Stomach (tissue), 8 donors: ENCODE measurements at regions not wholly inside any gene's neighbourhood (a gene's known extent, or its start where the extent isn't known, plus 50 kb on each side); places are given as distances from the start of the nearest gene placed in this dataset.

Source experiments
- DNase-seq, 2 donors: peaks; one replicate each; pipeline versions ENCODE4 v3.0.0 to v3.0.0-alpha.2; 2013 to 2019
- H3K27ac ChIP-seq, 5 donors: fragments of 200-600 bp in 4 of 5; sonication (generic) in 4 of 5; one replicate each; pipeline ENCODE4 v1.5.1; 2013 to 2019; ENCODE audit warnings: mild to moderate bottlenecking in 1 of 5, moderate library complexity in 1 of 5
- H3K27me3 ChIP-seq, 3 donors: fragments of 200-600 bp; sonication (generic); one replicate each; pipeline ENCODE4 v1.5.1; 2017 to 2019; ENCODE audit warnings: mixed run types in 1 of 3
- H3K36me3 ChIP-seq, 4 donors: fragments of 200-600 bp; sonication (generic); 1 replicate in 3 of 4; 2 replicates in 1 of 4; pipeline ENCODE4 v1.5.1; 2016 to 2019
- H3K4me1 ChIP-seq, 4 donors: fragments of 200-600 bp; sonication (generic); one replicate each; pipeline ENCODE4 v1.5.1; 2016 to 2019
- H3K4me3 ChIP-seq, 4 donors: fragments of 200-600 bp; sonication (generic) in 3 of 4; one replicate each; pipeline ENCODE4 v1.5.1; 2016 to 2019; ENCODE audit warnings: mild to moderate bottlenecking in 1 of 4
- H3K9me3 ChIP-seq, 4 donors: fragments of 200-600 bp; sonication (generic); one replicate each; pipeline ENCODE4 v1.5.1; 2016 to 2019
- CTCF ChIP-seq, 7 experiments: fragments of 450-650 bp in 4 of 7; fragments of 200-600 bp in 3 of 7; sonication (generic) in 3 of 7; IDR thresholded peaks; one replicate each; pipeline ENCODE4 v1.5.1; 2016 to 2019; ENCODE audit warnings: antibody characterized with exemption in 7 of 7, control low read depth in 2 of 7, mild to moderate bottlenecking in 1 of 7
- EP300 ChIP-seq: sonication (generic); formaldehyde crosslinking; IDR thresholded peaks from one replicate; pipeline ENCODE4 v1.6.1; 2017; ENCODE audit warnings: antibody characterized with exemption
- POLR2A ChIP-seq, 4 donors: fragments of 450-650 bp; IDR thresholded peaks; one replicate each; pipeline ENCODE4 v1.6.1; 2016; ENCODE audit warnings: antibody characterized with exemption in 4 of 4, control low read depth in 2 of 4, mild to moderate bottlenecking in 1 of 4, moderate library complexity in 1 of 4
- POLR2AphosphoS5 ChIP-seq, 3 donors: sonication (generic); formaldehyde crosslinking; IDR thresholded peaks; one replicate each; pipeline ENCODE4 v1.6.1; 2016; ENCODE audit warnings: antibody characterized with exemption in 3 of 3
- WGBS, 5 donors: extraction: QIAGEN DNeasy Blood & Tissue Kit in 3 of 5; methylation state at CpG; one replicate each; pipeline versions ENCODE4 v1.1.5 to v1.1.7; 2013 to 2018; 5-methylcytosine and 5-hydroxymethylcytosine counted together
- intact Hi-C: fragments of 100-400 bp; cut with DNase I; formaldehyde crosslinking; loops from one replicate; pipeline ENCODE4 v1.15.1; 2023; ENCODE audit warnings: low total_unique reads
- donor health status: healthy with polysubstance abuse.
- donor health status: Bipolar disorder and iron deficiency.
- donor health status: healthy.

- 64 to 81% (median 75%) methylated on average over 2 of the region's 2 CpGs for WGBS, 5 donors
- no peaks in the 10 kb centered on the region for H3K4me1 ChIP-seq
- no peaks in the 10 kb centered on the region for H3K36me3 ChIP-seq
- no peak for DNase-seq
- no peak overlapping the region for H3K27ac ChIP-seq
- no peak overlapping the region for H3K4me3 ChIP-seq
- H3K9me3 ChIP-seq: no peaks in the 10 kb centered on the region
- intact Hi-C loops: no loop called here
- TF ChIP-seq POLR2A (IDR thresholded peaks at IDR 0.05): no peak
- no peak for TF ChIP-seq POLR2AphosphoS5 (IDR thresholded peaks at IDR 0.05)
- no peak for TF ChIP-seq CTCF (IDR thresholded peaks at IDR 0.05)
- no peak for TF ChIP-seq EP300
- no peaks in the 10 kb centered on the region for H3K27me3 ChIP-seq
Measured at GRCh38 chr12:41784957-41785356, 359.7 kb downstream of the GXYLT1 start.

GRCh38 chr12:41778934-41779333 is 365.7 kb downstream of the GXYLT1 start:
- no peak overlapping the region for H3K27ac ChIP-seq
- DNase-seq: no peak
- no peaks in the 10 kb centered on the region for H3K27me3 ChIP-seq
- TF ChIP-seq CTCF (IDR thresholded peaks at IDR 0.05): no peak
- TF ChIP-seq POLR2AphosphoS5 (IDR thresholded peaks at IDR 0.05): no peak
- H3K4me3 ChIP-seq: no peak overlapping the region
- WGBS, 5 donors: 64 to 88% (median 72%) methylated on average over 2 of the region's 2 CpGs
- intact Hi-C loops: no loop called here
- no peaks in the 10 kb centered on the region for H3K4me1 ChIP-seq
- H3K36me3 ChIP-seq: no peaks in the 10 kb centered on the region
- H3K9me3 ChIP-seq: no peaks in the 10 kb centered on the region

GRCh38 chr12:41777064-41777790 is 367.4 kb downstream of the GXYLT1 start:
- no peak for DNase-seq
- Histone ChIP-seq H3K27me3 (no peaks in the 10 kb centered on the region), H3K4me3 (no peak overlapping the region), H3K4me1 (no peaks in the 10 kb centered on the region), H3K36me3 (no peaks in the 10 kb centered on the region), H3K27ac (no peak overlapping the region), H3K9me3 (no peaks in the 10 kb centered on the region)
- no peak for TF ChIP-seq EP300
- TF ChIP-seq POLR2A (IDR thresholded peaks at IDR 0.05): no peak
- no peak for TF ChIP-seq CTCF (IDR thresholded peaks at IDR 0.05)
- TF ChIP-seq POLR2AphosphoS5 (IDR thresholded peaks at IDR 0.05): no peak
- intact Hi-C loops: no loop called here
- 71 to 82% (median 77%) methylated on average over 9 of the region's 9 CpGs for WGBS, 5 donors

GRCh38 chr12:41772478-41772877 is 372.2 kb downstream of the GXYLT1 start:
- Histone ChIP-seq H3K4me1 (no peaks in the 10 kb centered on the region), H3K9me3 (no peaks in the 10 kb centered on the region), H3K27ac (no peak overlapping the region), H3K27me3 (no peaks in the 10 kb centered on the region), H3K36me3 (no peaks in the 10 kb centered on the region), H3K4me3 (no peak overlapping the region)
- intact Hi-C loops: no loop called here
- DNase-seq: no peak
- WGBS, 5 donors: 77 to 91% (median 79%) methylated on average over 4 of the region's 4 CpGs
- no peak for TF ChIP-seq POLR2AphosphoS5 (IDR thresholded peaks at IDR 0.05)
- no peak for TF ChIP-seq EP300
- no peak for TF ChIP-seq CTCF (IDR thresholded peaks at IDR 0.05)
- TF ChIP-seq POLR2A (IDR thresholded peaks at IDR 0.05): no peak
